Mesendoderm (in vitro differentiated cells): ENCODE measurements at regions not wholly inside any gene's neighbourhood (a gene's known extent, or its start where the extent isn't known, plus 50 kb on each side); places are given as distances from the start of the nearest gene placed in this dataset.

Experiments
- DNase-seq: peaks from one replicate; pipeline ENCODE4 v3.0.0; 2013
- H2AK5ac ChIP-seq: 2 replicates; pipeline ENCODE4 v1.6.1; 2013; ENCODE audit warnings: low read length, inconsistent platforms
- H2BK120ac ChIP-seq: 2 replicates; pipeline ENCODE4 v1.6.1; 2013; ENCODE audit warnings: low read depth, mild to moderate bottlenecking, low read length, moderate library complexity, mixed read lengths
- H2BK15ac ChIP-seq: replicated peaks from 2 replicates; pipeline ENCODE4 v1.6.1; 2013; ENCODE audit warnings: low read depth, mild to moderate bottlenecking, moderate library complexity
- H2BK5ac ChIP-seq: 2 replicates; pipeline ENCODE4 v1.6.1; 2013; ENCODE audit warnings: low read length, inconsistent platforms
- H3K18ac ChIP-seq: 2 replicates; pipeline ENCODE4 v1.6.1; 2013; ENCODE audit warnings: mild to moderate bottlenecking, low read length, mixed read lengths
- H3K23ac ChIP-seq: one replicate; pipeline ENCODE4 v1.6.1; 2013; ENCODE audit warnings: low read length
- H3K27ac ChIP-seq: 2 replicates; pipeline ENCODE4 v1.5.1; 2013; ENCODE audit warnings: low read depth, mild to moderate bottlenecking, inconsistent platforms, low read length, moderate library complexity
- H3K27me3 ChIP-seq: 2 replicates; pipeline ENCODE4 v1.6.1; 2013; ENCODE audit warnings: low read length, control low read depth, mild to moderate bottlenecking, inconsistent platforms; ENCODE audit not compliant: insufficient read depth, poor library complexity
- H3K36me3 ChIP-seq: 2 replicates; pipeline ENCODE4 v1.6.1; 2013; ENCODE audit warnings: low read length, inconsistent platforms; ENCODE audit not compliant: control insufficient read depth, insufficient read depth
- H3K4ac ChIP-seq: one replicate; pipeline ENCODE4 v1.6.1; 2013; ENCODE audit warnings: low read depth, mild to moderate bottlenecking, low read length, moderate library complexity
- H3K4me1 ChIP-seq: 2 replicates; pipeline ENCODE4 v1.6.1; 2013; ENCODE audit warnings: low read depth, low read length, inconsistent platforms; ENCODE audit not compliant: control insufficient read depth
- H3K4me2 ChIP-seq: 2 replicates; pipeline ENCODE4 v1.6.1; 2013; ENCODE audit warnings: low read length
- H3K4me3 ChIP-seq: 2 replicates; pipeline ENCODE4 v1.5.1; 2013; ENCODE audit warnings: mild to moderate bottlenecking, low read length
- H3K56ac ChIP-seq: one replicate; pipeline ENCODE4 v1.6.1; 2013; ENCODE audit warnings: low read length
- H3K79me1 ChIP-seq: 2 replicates; pipeline ENCODE4 v1.6.1; 2013; ENCODE audit warnings: low read length, inconsistent platforms
- H3K79me2 ChIP-seq: 2 replicates; pipeline ENCODE4 v1.6.1; 2013; ENCODE audit warnings: mild to moderate bottlenecking, low read length; ENCODE audit not compliant: control insufficient read depth, insufficient read depth
- H3K9ac ChIP-seq: 2 replicates; pipeline ENCODE4 v1.6.1; 2013; ENCODE audit warnings: low read length, inconsistent platforms
- H4K5ac ChIP-seq: one replicate; pipeline ENCODE4 v1.6.1; 2013; ENCODE audit warnings: low read length
- H4K8ac ChIP-seq: one replicate; pipeline ENCODE4 v1.6.1; 2013; ENCODE audit warnings: low read depth, mild to moderate bottlenecking, control low read depth, low read length, moderate library complexity
- WGBS: extraction: QIAGEN DNeasy Blood & Tissue Kit; methylation state at CpG from one replicate; pipeline ENCODE4 v1.1.7; 2013; ENCODE audit warnings: low lambda C conversion rate, missing lambda C conversion rate; ENCODE audit not compliant: insufficient coverage; ENCODE audit errors: extremely low coverage; 5-methylcytosine and 5-hydroxymethylcytosine counted together

- Histone ChIP-seq H4K8ac (no peak overlapping the region), H3K18ac (no peak overlapping the region), H3K79me1 (no peaks in the 10 kb centered on the region), H3K79me2 (no peaks in the 10 kb centered on the region), H2BK5ac (no peak overlapping the region), H2BK120ac (no peak overlapping the region), H2AK5ac (no peak overlapping the region), H3K36me3 (no peaks in the 10 kb centered on the region), H3K23ac (no peak overlapping the region), H4K5ac (no peak overlapping the region), H3K27ac (no peak overlapping the region), H3K56ac (no peak overlapping the region), H3K4me2 (no peak overlapping the region), H3K4me1 (no peaks in the 10 kb centered on the region), H2BK15ac (no peak overlapping the region), H3K4ac (no peak overlapping the region), H3K27me3 (no peaks in the 10 kb centered on the region), H3K4me3 (no peak overlapping the region), H3K9ac (no peak overlapping the region)
- no peak for DNase-seq
- whole genome bisulfite sequencing, result no CpG with 5 or more reads among the region's 2 CpGs
Observed at GRCh38 chr10:111879969-111880368, 303.6 kb downstream of the GPAM start.

- WGBS, result no CpG with 5 or more reads among the region's 1 CpG
- H2BK120ac ChIP-seq, result no peak overlapping the region
Observed at GRCh38 chr10:111885046-111885445, 298.5 kb downstream of the GPAM start.

GRCh38 chr10:111885919-111886318 is 297.6 kb downstream of the GPAM start:
- H3K4me3 ChIP-seq, result no peak overlapping the region
- whole genome bisulfite sequencing, result no CpG with 5 or more reads among the region's 6 CpGs
- no peak for DNase-seq
- no peak overlapping the region for H2BK15ac ChIP-seq
- no peaks in the 10 kb centered on the region for H3K27me3 ChIP-seq
- no peak overlapping the region for H2AK5ac ChIP-seq
- H3K23ac ChIP-seq, result no peak overlapping the region
- no peaks in the 10 kb centered on the region for H3K36me3 ChIP-seq
- no peak overlapping the region for H3K9ac ChIP-seq
- H3K4ac ChIP-seq, result no peak overlapping the region
- H3K4me1 ChIP-seq, result peaks cover 2% of the 10 kb centered on the region
- H3K79me1 ChIP-seq, result no peaks in the 10 kb centered on the region
- no peak overlapping the region for H4K8ac ChIP-seq
- H4K5ac ChIP-seq, result no peak overlapping the region
- no peak overlapping the region for H3K18ac ChIP-seq
- H3K79me2 ChIP-seq, result no peaks in the 10 kb centered on the region
- H3K4me2 ChIP-seq, result no peak overlapping the region
- no peak overlapping the region for H2BK120ac ChIP-seq
- H3K56ac ChIP-seq, result no peak overlapping the region
- H3K27ac ChIP-seq, result no peak overlapping the region
- no peak overlapping the region for H2BK5ac ChIP-seq

More at GRCh38 chr10:111885046-111885445, 298.5 kb downstream of the GPAM start:
- Histone ChIP-seq H3K56ac (no peak overlapping the region), H4K5ac (no peak overlapping the region), H3K9ac (no peak overlapping the region), H3K27ac (no peak overlapping the region), H2BK5ac (no peak overlapping the region), H2AK5ac (no peak overlapping the region), H4K8ac (no peak overlapping the region), H3K18ac (no peak overlapping the region), H3K4me1 (peaks cover 2% of the 10 kb centered on the region), H2BK15ac (no peak overlapping the region), H3K4me3 (no peak overlapping the region), H3K4ac (no peak overlapping the region), H3K4me2 (no peak overlapping the region), H3K79me2 (no peaks in the 10 kb centered on the region), H3K23ac (no peak overlapping the region), H3K27me3 (no peaks in the 10 kb centered on the region), H3K79me1 (no peaks in the 10 kb centered on the region), H3K36me3 (no peaks in the 10 kb centered on the region)
- DNase-seq, result no peak

- WGBS, result no CpG with 5 or more reads among the region's 2 CpGs
- Histone ChIP-seq H3K36me3 (no peaks in the 10 kb centered on the region), H3K4me1 (peaks cover 2% of the 10 kb centered on the region), H3K23ac (no peak overlapping the region), H3K18ac (no peak overlapping the region), H4K5ac (no peak overlapping the region), H4K8ac (no peak overlapping the region), H2BK120ac (no peak overlapping the region), H3K4me3 (no peak overlapping the region), H3K79me1 (no peaks in the 10 kb centered on the region), H3K79me2 (no peaks in the 10 kb centered on the region), H2AK5ac (no peak overlapping the region), H3K4me2 (no peak overlapping the region), H3K56ac (no peak overlapping the region), H2BK15ac (no peak overlapping the region), H3K27ac (no peak overlapping the region), H3K9ac (no peak overlapping the region), H3K4ac (no peak overlapping the region), H2BK5ac (no peak overlapping the region), H3K27me3 (no peaks in the 10 kb centered on the region)
- no peak for DNase-seq
Observed at GRCh38 chr10:111887266-111887665, 296.3 kb downstream of the GPAM start.

- peak overlapping the region; percentile 2 for H4K5ac ChIP-seq
- H2AK5ac ChIP-seq, result no peak overlapping the region
- no peaks in the 10 kb centered on the region for H3K27me3 ChIP-seq
- no peak overlapping the region for H3K56ac ChIP-seq
- no peak overlapping the region for H2BK120ac ChIP-seq
- no peak overlapping the region for H3K4me3 ChIP-seq
- no CpG with 5 or more reads among the region's 3 CpGs for WGBS
- no peak overlapping the region for H3K18ac ChIP-seq
- H4K8ac ChIP-seq, result no peak overlapping the region
- H2BK15ac ChIP-seq, result no peak overlapping the region
- no peak overlapping the region for H3K23ac ChIP-seq
- no peak overlapping the region for H3K4ac ChIP-seq
- peak overlapping the region; percentile 33 for H2BK5ac ChIP-seq
- H3K4me1 ChIP-seq, result peaks cover 2% of the 10 kb centered on the region
- H3K79me1 ChIP-seq, result no peaks in the 10 kb centered on the region
- no peak overlapping the region for H3K9ac ChIP-seq
- DNase-seq, result peak; percentile 11
- no peaks in the 10 kb centered on the region for H3K79me2 ChIP-seq
- no peak overlapping the region for H3K27ac ChIP-seq
- H3K4me2 ChIP-seq, result no peak overlapping the region
- H3K36me3 ChIP-seq, result no peaks in the 10 kb centered on the region
Observed at GRCh38 chr10:111890046-111890445, 293.5 kb downstream of the GPAM start.

GRCh38 chr10:111916011-111916410 is 267.6 kb downstream of the GPAM start:
- no peak overlapping the region for H3K23ac ChIP-seq
- H3K9ac ChIP-seq, result no peak overlapping the region
- no peak overlapping the region for H3K4me2 ChIP-seq
- H2BK120ac ChIP-seq, result no peak overlapping the region
- H2AK5ac ChIP-seq, result no peak overlapping the region
- no peaks in the 10 kb centered on the region for H3K79me2 ChIP-seq
- H3K4me1 ChIP-seq, result peaks cover 1% of the 10 kb centered on the region
- no peak overlapping the region for H4K5ac ChIP-seq
- no peaks in the 10 kb centered on the region for H3K36me3 ChIP-seq
- H4K8ac ChIP-seq, result no peak overlapping the region
- no peak overlapping the region for H2BK15ac ChIP-seq
- H3K4ac ChIP-seq, result no peak overlapping the region
- H3K18ac ChIP-seq, result no peak overlapping the region
- no peaks in the 10 kb centered on the region for H3K27me3 ChIP-seq
- no peak overlapping the region for H3K4me3 ChIP-seq
- H3K27ac ChIP-seq, result no peak overlapping the region
- WGBS, result no CpG with 5 or more reads among the region's 4 CpGs
- no peak overlapping the region for H3K56ac ChIP-seq
- H3K79me1 ChIP-seq, result no peaks in the 10 kb centered on the region
- peak; percentile 11 for DNase-seq
- H2BK5ac ChIP-seq, result no peak overlapping the region
